K562 (cell line): ENCODE measurements at regions not wholly inside any gene's neighbourhood (a gene's known extent, or its start where the extent isn't known, plus 50 kb on each side); places are given as distances from the start of the nearest gene placed in this dataset.

ENCODE experiments used
- ATAC-seq: fragments of 200-7000 bp; cut with Tn5 transposase; 3 replicates; pipeline ENCODE4 v1.9.1; 2020; ENCODE audit warnings: moderate library complexity
- BruUV-seq: library from RNA; stranded (reverse); fragments of 400-500 nt; replicated peaks from 2 replicates; lab custom pipeline; 2021; lab: Mats Ljungman, UMichigan
- CTCF ChIA-PET: fragments of 300-600 bp; formaldehyde crosslinking; extraction: SDS; loops from one replicate; lab custom pipeline; 2021; ENCODE audit warnings: low intra/inter-chr PET ratio; lab: Yijun Ruan, JAX
- POLR2A ChIA-PET: fragments of 300-600, 350-650 bp; sonication (Branson Sonifier 250); formaldehyde crosslinking; extraction: SDS; loops from one replicate; lab custom pipeline; 2021; ENCODE audit warnings: antibody characterized with exemption, inconsistent platforms; lab: Yijun Ruan, JAX
- DNase-seq, 4 experiments: peaks; one replicate each; pipeline versions ENCODE4 v3.0.0 to v3.0.0-alpha.2; 2011 to 2018; ENCODE audit warnings: low spot score in 3 of 4, mixed read lengths in 3 of 4; ENCODE audit errors: extremely low read depth in 1 of 4
- FAIRE-seq: peaks from 2 replicates; lab custom pipeline; 2011; peaks lifted over from hg19 to GRCh38; lab: Jason Lieb, UNC
- H2AFZ ChIP-seq: 2 replicates; pipeline ENCODE4 v1.6.0; 2011; ENCODE audit warnings: low read depth, low read length, control low read depth, inconsistent platforms
- H3K27ac ChIP-seq: fragments of 200-600 bp; 3 replicates; pipeline ENCODE4 v1.8.0; 2011; ENCODE audit warnings: low read depth, mild to moderate bottlenecking, control low read depth, inconsistent platforms, low read length, moderate library complexity, mixed read lengths; ENCODE audit errors: extremely low read depth
- H3K27me3 ChIP-seq, 2 experiments: fragments of 300-600 bp in 1 of 2; 2 replicates in 1 of 2; 3 replicates in 1 of 2; pipeline versions ENCODE4 v1.6.0 to v1.8.0; 2011; ENCODE audit warnings: inconsistent platforms in 2 of 2, low read length in 2 of 2, mild to moderate bottlenecking in 1 of 2, mixed read lengths in 1 of 2, moderate library complexity in 1 of 2; ENCODE audit not compliant: control insufficient read depth in 2 of 2, insufficient read depth in 2 of 2
- H3K36me3 ChIP-seq: fragments of 300-600 bp; 3 replicates; pipeline ENCODE4 v1.8.0; 2011; ENCODE audit warnings: mild to moderate bottlenecking, low read length, inconsistent platforms; ENCODE audit not compliant: control insufficient read depth, insufficient read depth
- H3K4me1 ChIP-seq, 2 experiments: fragments of 200-600 bp in 1 of 2; replicated peaks in 1 of 2; 2 replicates in 1 of 2; 3 replicates in 1 of 2; pipeline versions ENCODE4 v1.5.1 to v1.8.0; 2011; ENCODE audit warnings: inconsistent platforms in 2 of 2, low read length in 2 of 2, mild to moderate bottlenecking in 1 of 2, mixed read lengths in 1 of 2, moderate library complexity in 1 of 2; ENCODE audit not compliant: control insufficient read depth in 2 of 2, insufficient read depth in 2 of 2
- H3K4me2 ChIP-seq: 2 replicates; pipeline ENCODE4 v1.6.1; 2011; ENCODE audit warnings: low read length, control low read depth, inconsistent platforms, mixed read lengths; ENCODE audit not compliant: insufficient read depth
- H3K4me3 ChIP-seq: fragments of 200-600 bp; sonication (generic), shearing (Covaris generic); 2 replicates; pipeline ENCODE4 v1.5.1; 2016; ENCODE audit warnings: control low read depth, inconsistent platforms
- H3K79me2 ChIP-seq: fragments of 200-600 bp; 3 replicates; pipeline ENCODE4 v1.8.0; 2011; ENCODE audit warnings: low read length, inconsistent platforms; ENCODE audit not compliant: control insufficient read depth, insufficient read depth
- H3K9ac ChIP-seq, 2 experiments: 2 replicates each; pipeline versions ENCODE4 v1.6.0 to v1.6.1; 2011; ENCODE audit warnings: low read depth in 2 of 2, low read length in 2 of 2, control low read depth in 1 of 2, inconsistent platforms in 1 of 2, mild to moderate bottlenecking in 1 of 2, mixed read lengths in 1 of 2; ENCODE audit not compliant: insufficient read depth in 1 of 2
- H3K9me1 ChIP-seq: one replicate; pipeline ENCODE4 v1.6.0; 2011; ENCODE audit warnings: inconsistent platforms, mild to moderate bottlenecking, low read length, moderate library complexity; ENCODE audit not compliant: control insufficient read depth, insufficient read depth
- H3K9me3 ChIP-seq: replicated peaks from 2 replicates; pipeline ENCODE4 v1.5.1; 2011; ENCODE audit warnings: low read depth, low read length, inconsistent platforms; ENCODE audit not compliant: control insufficient read depth, insufficient read depth
- H4K20me1 ChIP-seq: replicated peaks from 2 replicates; pipeline ENCODE4 v1.6.1; 2011; ENCODE audit warnings: low read length, inconsistent platforms, mixed read lengths; ENCODE audit not compliant: control insufficient read depth, insufficient read depth
- BRF1 ChIP-seq: IDR thresholded peaks from 3 replicates; pipeline ENCODE4 v1.6.1; 2011; ENCODE audit warnings: borderline replicate concordance, mild to moderate bottlenecking; ENCODE audit not compliant: insufficient read length; ENCODE audit errors: extremely low read depth
- CBX3 ChIP-seq, 2 experiments: IDR thresholded peaks; 1 replicate in 1 of 2; 2 replicates in 1 of 2; pipeline ENCODE4 v1.6.1; 2012; ENCODE audit warnings: inconsistent platforms in 2 of 2, low read length in 2 of 2, borderline replicate concordance in 1 of 2, control low read depth in 1 of 2
- CC2D1A ChIP-seq: fragments of 450-650 bp; IDR thresholded peaks from 2 replicates; pipeline ENCODE4 v1.6.1; 2017; ENCODE audit warnings: mild to moderate bottlenecking
- DMBX1 ChIP-seq: fragments of 250-450 bp; sonication (Bioruptor Pico); IDR thresholded peaks from 2 replicates; pipeline ENCODE4 v1.8.0; 2022; ENCODE audit warnings: inconsistent platforms, mild to moderate bottlenecking, moderate library complexity, borderline replicate concordance
- EP300 ChIP-seq: IDR thresholded peaks from 2 replicates; pipeline ENCODE4 v1.6.1; 2012; ENCODE audit warnings: low read length, improper control_type of control experiment
- GABPA ChIP-seq: fragments of 200-800 bp; sonication (Bioruptor generic); conservative IDR thresholded peaks from 2 replicates; pipeline ENCODE4 v1.6.1; 2016; ENCODE audit warnings: low read depth, missing genetic modification characterization, missing compliant biosample characterization
- ILF3 ChIP-seq: fragments of 450-650 bp; IDR thresholded peaks from 2 replicates; pipeline ENCODE4 v1.6.1; 2018; ENCODE audit warnings: antibody characterized with exemption, mild to moderate bottlenecking, moderate library complexity, borderline replicate concordance
- NELFE ChIP-seq: IDR thresholded peaks from 2 replicates; pipeline ENCODE4 v1.6.1; 2011; ENCODE audit warnings: mild to moderate bottlenecking; ENCODE audit not compliant: insufficient read depth, insufficient read length
- NUFIP1 ChIP-seq: fragments of 450-650 bp; IDR thresholded peaks from 2 replicates; pipeline ENCODE4 v1.6.1; 2018; ENCODE audit not compliant: partially characterized antibody
- TAF7 ChIP-seq: fragments of 450-650 bp; IDR thresholded peaks from 2 replicates; pipeline ENCODE4 v1.6.1; 2016; ENCODE audit warnings: missing genetic modification characterization, missing compliant biosample characterization
- TCF7L2 ChIP-seq: fragments of 150-350 bp; IDR thresholded peaks from 2 replicates; pipeline ENCODE4 v1.6.1; 2016; ENCODE audit warnings: low read depth, mild to moderate bottlenecking, low read length, moderate library complexity
- XRCC5 ChIP-seq: fragments of 200-400 bp; formaldehyde crosslinking; IDR thresholded peaks from 2 replicates; pipeline ENCODE4 v1.6.1; 2017; ENCODE audit warnings: low read depth, mild to moderate bottlenecking, low read length
- ZKSCAN3 ChIP-seq: fragments of 250-450 bp; sonication (Bioruptor Pico); IDR thresholded peaks from 2 replicates; pipeline ENCODE4 v1.4.0; 2020
- ZNF316 ChIP-seq: fragments of 450-650 bp; IDR thresholded peaks from 2 replicates; pipeline ENCODE4 v1.6.1; 2016
- ZNF398 ChIP-seq: fragments of 250-450 bp; sonication (Bioruptor Pico); IDR thresholded peaks from 2 replicates; pipeline ENCODE4 v1.8.0; 2021; ENCODE audit warnings: moderate library complexity, mild to moderate bottlenecking, inconsistent platforms
- ZNF449 ChIP-seq: fragments of 250-450 bp; sonication (Bioruptor Pico); IDR thresholded peaks from 2 replicates; pipeline ENCODE4 v1.8.0; 2022; ENCODE audit warnings: moderate library complexity, mild to moderate bottlenecking, inconsistent platforms
- WGBS: fragments of 100-300 bp; shearing (Covaris generic); methylation state at CpG from one replicate; pipeline ENCODE4 v1.1.6; 2016; ENCODE audit warnings: low coverage, mixed read lengths; ENCODE audit not compliant: insufficient coverage; ENCODE audit errors: missing lambda C conversion rate; 5-methylcytosine and 5-hydroxymethylcytosine counted together
- in situ Hi-C: fragments of 300-500 bp; cut with MboI; formaldehyde crosslinking; loops from 4 replicates; pipeline ENCODE4 v1.15.0; 2018; ENCODE audit warnings: inconsistent platforms, mixed read lengths
- intact Hi-C: fragments of 100-400 bp; cut with micrococcal nuclease; formaldehyde crosslinking; loops from 2 replicates; pipeline ENCODE4 v1.14.2; 2022
- TF ChIP-seq, protein P1 (sequence below): fragments of 450-650 bp; conservative IDR thresholded peaks from 2 replicates; pipeline ENCODE4 v1.6.1; 2016; ENCODE audit warnings: missing genetic modification characterization, low read depth, mild to moderate bottlenecking, missing compliant biosample characterization, moderate library complexity

DNA sequence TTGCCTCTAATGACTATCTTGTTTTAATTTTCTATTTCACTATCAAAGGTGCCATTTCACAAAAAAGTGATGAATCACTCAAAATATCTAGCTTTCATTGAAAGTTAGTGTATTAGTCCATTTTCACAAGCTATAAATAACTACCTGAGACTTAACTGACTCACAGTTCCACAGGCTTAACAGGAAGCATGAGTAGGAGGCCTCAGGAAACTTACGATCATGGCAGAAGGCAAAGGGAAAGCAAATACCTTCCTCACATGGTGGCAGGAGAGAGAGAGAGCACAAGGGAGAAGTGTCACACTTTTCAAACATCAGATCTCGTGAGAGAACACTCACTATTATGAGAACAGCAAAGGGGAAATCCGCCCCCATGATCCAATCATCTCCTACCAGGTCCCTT, 1220.4 kb upstream of the ZEB2 start:
- ATAC-seq (no peak), FAIRE-seq (no peak), DNase-seq (no peak)
- Histone ChIP-seq H3K4me2 (no peak overlapping the region), H3K27ac (no peak overlapping the region), H3K27me3 (no peaks in the 10 kb centered on the region), H3K9me1 (no peaks in the 10 kb centered on the region), H3K4me1 (peaks cover 0 to 7% of the 10 kb centered on the region in 2 experiments; a peak in 3 of 5 replicates), H2AFZ (peak overlapping the region; percentile 77), H4K20me1 (no peaks in the 10 kb centered on the region), H3K36me3 (no peaks in the 10 kb centered on the region), H3K4me3 (no peak overlapping the region), H3K79me2 (no peaks in the 10 kb centered on the region), H3K9ac (no peak overlapping the region), H3K9me3 (no peaks in the 10 kb centered on the region)
- BruUV-seq: no TSS peak
- in situ Hi-C loops: no loop called here
- 74% methylated on average over 3 of the region's 3 CpGs for WGBS
- intact Hi-C loops: no loop called here
- TF ChIP-seq TAF7 (tag) (no peak), XRCC5 (no peak), CBX3 (IDR thresholded peaks at IDR 0.05; ENCODE audit: borderline replicate concordance in 1 of 2, low read length in 2 of 2) (no peak; a peak in 1 of 3 replicates), TCF7L2 (no peak), ZKSCAN3 (no peak), NELFE (no peak), ZNF316 (peak; percentile 27), NUFIP1 (no peak), EP300 (no peak), ZNF449 (CRISPR knock-in tag) (no peak), BRF1 (no peak), GABPA (tag) (no peak), ZNF398 (CRISPR knock-in tag) (no peak), ILF3 (no peak), DMBX1 (CRISPR knock-in tag) (peak; percentile 46; the same call in 1 of the 2 replicates), CC2D1A (peak; percentile 30; the same call in 1 of the 2 replicates)
- TF ChIP-seq, protein P1, sequence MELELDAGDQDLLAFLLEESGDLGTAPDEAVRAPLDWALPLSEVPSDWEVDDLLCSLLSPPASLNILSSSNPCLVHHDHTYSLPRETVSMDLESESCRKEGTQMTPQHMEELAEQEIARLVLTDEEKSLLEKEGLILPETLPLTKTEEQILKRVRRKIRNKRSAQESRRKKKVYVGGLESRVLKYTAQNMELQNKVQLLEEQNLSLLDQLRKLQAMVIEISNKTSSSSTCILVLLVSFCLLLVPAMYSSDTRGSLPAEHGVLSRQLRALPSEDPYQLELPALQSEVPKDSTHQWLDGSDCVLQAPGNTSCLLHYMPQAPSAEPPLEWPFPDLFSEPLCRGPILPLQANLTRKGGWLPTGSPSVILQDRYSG (tag): no peak
- POLR2A ChIA-PET: no interaction called here
- CTCF ChIA-PET: no interaction called here
